HepG2 (cell line): ENCODE measurements at regions not wholly inside any gene's neighbourhood (a gene's known extent, or its start where the extent isn't known, plus 50 kb on each side); places are given as distances from the start of the nearest gene placed in this dataset.

Experiments
- CCDC6 ChIP-seq: sonication (generic); formaldehyde crosslinking; IDR thresholded peaks from 2 replicates; pipeline ENCODE4 v1.8.1; 2022; ENCODE audit warnings: mild to moderate bottlenecking, missing genetic modification reagents, moderate library complexity
- HCFC1 ChIP-seq: fragments of 150-350 bp; IDR thresholded peaks from 2 replicates; pipeline ENCODE4 v1.6.1; 2014; ENCODE audit warnings: low read depth, low read length
- MED13 ChIP-seq: sonication (generic); formaldehyde crosslinking; IDR thresholded peaks from 2 replicates; pipeline ENCODE4 v1.5.0; 2020; ENCODE audit warnings: missing genetic modification reagents
- POLR2A ChIP-seq, 2 experiments: IDR thresholded peaks; 2 replicates each; pipeline ENCODE4 v1.6.1; 2011; ENCODE audit warnings: low read depth in 2 of 2, low read length in 2 of 2, mild to moderate bottlenecking in 1 of 2, moderate library complexity in 1 of 2; ENCODE audit not compliant: insufficient read depth in 1 of 2
- ZNF614 ChIP-seq: IDR thresholded peaks from 2 replicates; pipeline ENCODE4 v1.6.1; 2018; ENCODE audit warnings: missing biosample characterization, missing genetic modification reagents, inconsistent platforms, borderline replicate concordance
- ZNF709 ChIP-seq: sonication (generic); formaldehyde crosslinking; IDR thresholded peaks from 2 replicates; pipeline ENCODE4 v1.5.0; 2020; ENCODE audit warnings: mild to moderate bottlenecking, missing genetic modification reagents
- TF ChIP-seq, protein P1 (sequence below): sonication (generic); formaldehyde crosslinking; IDR thresholded peaks from 2 replicates; pipeline ENCODE4 v1.5.0; 2020; ENCODE audit warnings: mild to moderate bottlenecking, missing genetic modification reagents, moderate library complexity
- TF ChIP-seq, protein P2 (sequence below): sonication (generic); formaldehyde crosslinking; IDR thresholded peaks from 2 replicates; pipeline ENCODE4 v1.5.0; 2020; ENCODE audit warnings: mild to moderate bottlenecking, low read depth, missing genetic modification reagents, borderline replicate concordance

DNA sequence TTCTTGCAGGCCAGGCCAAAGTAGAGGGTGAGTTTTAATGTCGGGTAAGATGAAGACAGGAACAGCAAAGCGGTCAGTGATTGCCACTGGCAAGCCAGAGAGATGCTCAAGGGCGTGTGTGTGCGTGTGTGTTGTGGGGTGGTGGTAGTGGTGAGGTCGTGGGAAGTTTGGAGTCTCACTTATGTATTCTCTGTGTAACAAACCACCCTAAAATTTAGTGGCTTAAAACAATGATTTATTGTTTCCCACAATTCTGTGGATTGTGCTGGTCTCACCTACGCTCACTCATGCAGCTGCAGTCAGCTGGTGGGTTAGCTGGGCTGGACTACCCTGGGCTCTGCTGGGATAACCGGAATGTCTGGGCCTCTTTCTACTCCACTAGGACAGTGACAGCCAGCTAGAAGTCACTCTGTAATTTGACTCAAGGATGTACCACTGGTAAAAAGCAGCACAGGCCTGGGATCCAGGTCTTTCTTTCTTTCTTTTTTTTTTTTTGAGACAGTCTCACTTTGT, 50.9 kb upstream of the BHLHE40 start:
- TF ChIP-seq ZNF614 (CRISPR knock-in tag), result no peak
- TF ChIP-seq ZNF709, result no peak
- TF ChIP-seq, protein P1, sequence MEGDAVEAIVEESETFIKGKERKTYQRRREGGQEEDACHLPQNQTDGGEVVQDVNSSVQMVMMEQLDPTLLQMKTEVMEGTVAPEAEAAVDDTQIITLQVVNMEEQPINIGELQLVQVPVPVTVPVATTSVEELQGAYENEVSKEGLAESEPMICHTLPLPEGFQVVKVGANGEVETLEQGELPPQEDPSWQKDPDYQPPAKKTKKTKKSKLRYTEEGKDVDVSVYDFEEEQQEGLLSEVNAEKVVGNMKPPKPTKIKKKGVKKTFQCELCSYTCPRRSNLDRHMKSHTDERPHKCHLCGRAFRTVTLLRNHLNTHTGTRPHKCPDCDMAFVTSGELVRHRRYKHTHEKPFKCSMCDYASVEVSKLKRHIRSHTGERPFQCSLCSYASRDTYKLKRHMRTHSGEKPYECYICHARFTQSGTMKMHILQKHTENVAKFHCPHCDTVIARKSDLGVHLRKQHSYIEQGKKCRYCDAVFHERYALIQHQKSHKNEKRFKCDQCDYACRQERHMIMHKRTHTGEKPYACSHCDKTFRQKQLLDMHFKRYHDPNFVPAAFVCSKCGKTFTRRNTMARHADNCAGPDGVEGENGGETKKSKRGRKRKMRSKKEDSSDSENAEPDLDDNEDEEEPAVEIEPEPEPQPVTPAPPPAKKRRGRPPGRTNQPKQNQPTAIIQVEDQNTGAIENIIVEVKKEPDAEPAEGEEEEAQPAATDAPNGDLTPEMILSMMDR, result no peak
- TF ChIP-seq HCFC1, result no peak
- TF ChIP-seq, protein P2, sequence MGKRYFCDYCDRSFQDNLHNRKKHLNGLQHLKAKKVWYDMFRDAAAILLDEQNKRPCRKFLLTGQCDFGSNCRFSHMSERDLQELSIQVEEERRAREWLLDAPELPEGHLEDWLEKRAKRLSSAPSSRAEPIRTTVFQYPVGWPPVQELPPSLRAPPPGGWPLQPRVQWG (CRISPR knock-in tag), result no peak
- no peak for TF ChIP-seq MED13 (CRISPR knock-in tag)
- TF ChIP-seq POLR2A (IDR thresholded peaks at IDR 0.05; ENCODE audit: insufficient read depth in 1 of 2, low read depth in 2 of 2, low read length in 2 of 2), result no peak
- no peak for TF ChIP-seq CCDC6
